Spleen (tissue), 11 donors: ENCODE measurements at regions not wholly inside any gene's neighbourhood (a gene's known extent, or its start where the extent isn't known, plus 50 kb on each side); places are given as distances from the start of the nearest gene placed in this dataset.

ENCODE experiments used
- DNase-seq: peaks from one replicate; pipeline ENCODE4 v3.0.0-alpha.2; 2020
- H3K27ac ChIP-seq, 8 donors: fragments of 200-600 bp; sonication (generic) in 7 of 8; 1 replicate in 4 of 8; 2 replicates in 4 of 8; pipeline versions ENCODE4 v1.5.0 to v1.8.0; 2016 to 2021; ENCODE audit warnings: inconsistent platforms in 4 of 8, mild to moderate bottlenecking in 4 of 8, moderate library complexity in 1 of 8
- H3K27me3 ChIP-seq, 7 donors: fragments of 200-600 bp; sonication (generic) in 6 of 7; replicated peaks in 1 of 7; 1 replicate in 4 of 7; 2 replicates in 3 of 7; pipeline versions ENCODE4 v1.5.0 to v1.8.0; 2016 to 2021; ENCODE audit warnings: inconsistent platforms in 3 of 7, mild to moderate bottlenecking in 1 of 7
- H3K36me3 ChIP-seq, 6 donors: fragments of 200-600 bp; sonication (generic) in 5 of 6; 1 replicate in 4 of 6; 2 replicates in 2 of 6; pipeline versions ENCODE4 v1.5.0 to v1.8.0; 2016 to 2021; ENCODE audit warnings: inconsistent platforms in 2 of 6
- H3K4me1 ChIP-seq, 6 donors: fragments of 200-600 bp; sonication (generic) in 5 of 6; 1 replicate in 3 of 6; 2 replicates in 3 of 6; pipeline versions ENCODE4 v1.5.0 to v1.8.0; 2016 to 2021; ENCODE audit warnings: inconsistent platforms in 3 of 6
- H3K4me3 ChIP-seq, 8 donors: fragments of 200-600 bp; sonication (generic) in 7 of 8; 1 replicate in 4 of 8; 2 replicates in 4 of 8; pipeline versions ENCODE4 v1.5.0 to v1.8.0; 2016 to 2021; ENCODE audit warnings: inconsistent platforms in 4 of 8, mild to moderate bottlenecking in 4 of 8, moderate library complexity in 2 of 8
- H3K9me3 ChIP-seq, 8 donors: fragments of 200-600 bp; sonication (generic) in 7 of 8; 1 replicate in 4 of 8; 2 replicates in 4 of 8; pipeline versions ENCODE4 v1.5.0 to v1.8.0; 2016 to 2021; ENCODE audit warnings: inconsistent platforms in 4 of 8
- CTCF ChIP-seq, 11 experiments: fragments of 200-600 bp in 7 of 11; fragments of 450-650 bp in 4 of 11; sonication (generic) in 4 of 11; IDR thresholded peaks in 8 of 11; conservative IDR thresholded peaks in 3 of 11; 1 replicate in 7 of 11; 2 replicates in 4 of 11; pipeline versions ENCODE4 v1.4.0 to v1.8.0; 2016 to 2021; ENCODE audit warnings: antibody characterized with exemption in 11 of 11, inconsistent platforms in 4 of 11, mild to moderate bottlenecking in 1 of 11
- POLR2A ChIP-seq, 3 donors: fragments of 450-650 bp; IDR thresholded peaks; one replicate each; pipeline ENCODE4 v1.5.1; 2017; ENCODE audit warnings: antibody characterized with exemption in 3 of 3, mild to moderate bottlenecking in 1 of 3
- POLR2AphosphoS5 ChIP-seq, 3 donors: sonication (generic); formaldehyde crosslinking; IDR thresholded peaks; one replicate each; pipeline ENCODE4 v1.5.1; 2017; ENCODE audit warnings: antibody characterized with exemption in 3 of 3
- WGBS, 5 donors: extraction: QIAGEN DNeasy Blood & Tissue Kit in 3 of 5; methylation state at CpG; one replicate each; pipeline versions ENCODE4 v1.1.5 to v1.1.7; 2013 to 2018; 5-methylcytosine and 5-hydroxymethylcytosine counted together
- intact Hi-C: fragments of 100-400 bp; cut with DNase I; formaldehyde crosslinking; loops from one replicate; pipeline ENCODE4 v1.15.0; 2023; ENCODE audit warnings: low total_unique reads
- donor health status: healthy with polysubstance abuse.
- donor health status: DM: no; HTN: no; CAD: no; lungs with moderate emphysema.
- donor health status: DM: no; HTN: no; CAD: no.
- donor health status: Bipolar disorder and iron deficiency.
- donor health status: healthy.
- donor health status: DM: no; HTN: no; CAD: no.
- donor health status: DM: yes; HTN: yes; CAD: no.

- H3K36me3 ChIP-seq = no peaks in the 10 kb centered on the region
- no peak for DNase-seq
- no peak overlapping the region for H3K27ac ChIP-seq
- H3K4me1 ChIP-seq = no peaks in the 10 kb centered on the region
- no peaks in the 10 kb centered on the region for H3K27me3 ChIP-seq
- TF ChIP-seq CTCF (IDR thresholded peaks at IDR 0.05 in 8 of 11, conservative IDR thresholded peaks at IDR 0.05 in 3 of 11) (no peak), POLR2A (IDR thresholded peaks at IDR 0.05) (no peak), POLR2AphosphoS5 (IDR thresholded peaks at IDR 0.05) (no peak)
- WGBS, 5 donors = 57 to 71% (median 62%) methylated on average over 1 of the region's 1 CpG
- H3K4me3 ChIP-seq = no peak overlapping the region
- peaks cover 3 to 75% (median 70%) of the 10 kb centered on the region in 8 donors for H3K9me3 ChIP-seq
- intact Hi-C loops = no loop called here
Observed at GRCh38 chr6:102195311-102195710, 801.8 kb downstream of the GRIK2 start.

- Histone ChIP-seq H3K4me1 (no peaks in the 10 kb centered on the region), H3K27ac (no peak overlapping the region), H3K27me3 (no peaks in the 10 kb centered on the region), H3K36me3 (no peaks in the 10 kb centered on the region), H3K9me3 (peaks cover 3 to 72% (median 65%) of the 10 kb centered on the region in 8 donors), H3K4me3 (no peak overlapping the region)
- no peak for TF ChIP-seq POLR2AphosphoS5 (IDR thresholded peaks at IDR 0.05)
- TF ChIP-seq CTCF (IDR thresholded peaks at IDR 0.05 in 8 of 11, conservative IDR thresholded peaks at IDR 0.05 in 3 of 11) = no peak
- no peak for TF ChIP-seq POLR2A (IDR thresholded peaks at IDR 0.05)
- 82 to 89% (median 83%) methylated on average over 3 of the region's 3 CpGs for whole genome bisulfite sequencing, 5 donors
- intact Hi-C loops = no loop called here
- DNase-seq = no peak
Observed at GRCh38 chr6:102197211-102197610, 803.7 kb downstream of the GRIK2 start.

GRCh38 chr6:102204351-102204750 is 810.8 kb downstream of the GRIK2 start:
- no peaks in the 10 kb centered on the region for H3K4me1 ChIP-seq
- TF ChIP-seq CTCF (IDR thresholded peaks at IDR 0.05 in 8 of 11, conservative IDR thresholded peaks at IDR 0.05 in 3 of 11) (no peak), POLR2A (IDR thresholded peaks at IDR 0.05) (no peak), POLR2AphosphoS5 (IDR thresholded peaks at IDR 0.05) (no peak)
- DNase-seq = no peak
- WGBS, 5 donors = 44 to 63% (median 58%) methylated on average over 3 of the region's 3 CpGs
- intact Hi-C loops = no loop called here
- no peak overlapping the region for H3K4me3 ChIP-seq
- H3K36me3 ChIP-seq = no peaks in the 10 kb centered on the region
- no peaks in the 10 kb centered on the region for H3K27me3 ChIP-seq
- peaks cover 0 to 15% (median 6%) of the 10 kb centered on the region in 8 donors for H3K9me3 ChIP-seq
- H3K27ac ChIP-seq = no peak overlapping the region

- TF ChIP-seq POLR2AphosphoS5 (IDR thresholded peaks at IDR 0.05) (no peak), CTCF (IDR thresholded peaks at IDR 0.05 in 8 of 11, conservative IDR thresholded peaks at IDR 0.05 in 3 of 11) (no peak)
- peaks cover 0 to 3% (median 0%) of the 10 kb centered on the region in 8 donors for H3K9me3 ChIP-seq
- no peak overlapping the region for H3K4me3 ChIP-seq
- H3K27ac ChIP-seq = no peak overlapping the region
- WGBS, 5 donors = 72 to 89% (median 81%) methylated on average over 3 of the region's 3 CpGs
- no peaks in the 10 kb centered on the region for H3K4me1 ChIP-seq
- no peak for DNase-seq
- no peaks in the 10 kb centered on the region for H3K27me3 ChIP-seq
- no peaks in the 10 kb centered on the region for H3K36me3 ChIP-seq
- intact Hi-C loops = no loop called here
Observed at GRCh38 chr6:102215425-102215824, 821.9 kb downstream of the GRIK2 start.
